Peyer's patch (tissue), 4 donors: ENCODE measurements at regions not wholly inside any gene's neighbourhood (a gene's known extent, or its start where the extent isn't known, plus 50 kb on each side); places are given as distances from the start of the nearest gene placed in this dataset.

Source experiments
- CTCF ChIP-seq, 6 experiments: fragments of 450-650 bp in 4 of 6; fragments of 200-600 bp in 2 of 6; sonication (generic) in 1 of 6; IDR thresholded peaks; one replicate each; pipeline ENCODE4 v1.5.1; 2017 to 2019; ENCODE audit warnings: antibody characterized with exemption in 6 of 6, mild to moderate bottlenecking in 3 of 6, moderate library complexity in 1 of 6
- POLR2A ChIP-seq, 2 donors: fragments of 450-650 bp; IDR thresholded peaks; one replicate each; pipeline ENCODE4 v1.5.1; 2017; ENCODE audit warnings: antibody characterized with exemption in 2 of 2, mild to moderate bottlenecking in 2 of 2, moderate library complexity in 2 of 2

- TF ChIP-seq POLR2A (IDR thresholded peaks at IDR 0.05) (no peak), CTCF (IDR thresholded peaks at IDR 0.05) (no peak)
These were observed 151.8 kb upstream of the HEY2 start for GRCh38 chr6:125597411-125598253.
